Left colon (tissue), 2 donors: ENCODE measurements at regions not wholly inside any gene's neighbourhood (a gene's known extent, or its start where the extent isn't known, plus 50 kb on each side); places are given as distances from the start of the nearest gene placed in this dataset.
"Not testable (repeated sequence)": the region's sequence is repeated elsewhere in the genome, so short reads cannot be mapped to it uniquely, and the experiment has no call there.

ENCODE experiments used
- ATAC-seq: fragments of 200-7000 bp; cut with Tn5 transposase; one replicate; pipeline ENCODE4 v1.9.1; 2020; ENCODE audit warnings: mild to moderate bottlenecking, moderate library complexity
- DNase-seq, 2 donors: peaks; one replicate each; pipeline ENCODE4 v3.0.0-alpha.2; 2020
- intact Hi-C, 2 donors: fragments of 100-400 bp; cut with DNase I in 1 of 2; cut with micrococcal nuclease in 1 of 2; formaldehyde crosslinking; loops; one replicate each; pipeline versions ENCODE4 v1.11.2 to v1.14.0; 2022; cut with DNase I, micrococcal nuclease
- donor health status: DM: no; HTN: no; CAD: no.
- donor health status: DM: yes; HTN: yes; CAD: no.

GRCh38 chr7:24419511-24419910, 135.5 kb downstream of the NPY start:
- DNase-seq = no peak
- intact Hi-C loops = no loop called here
- ATAC-seq = no peak

DNA sequence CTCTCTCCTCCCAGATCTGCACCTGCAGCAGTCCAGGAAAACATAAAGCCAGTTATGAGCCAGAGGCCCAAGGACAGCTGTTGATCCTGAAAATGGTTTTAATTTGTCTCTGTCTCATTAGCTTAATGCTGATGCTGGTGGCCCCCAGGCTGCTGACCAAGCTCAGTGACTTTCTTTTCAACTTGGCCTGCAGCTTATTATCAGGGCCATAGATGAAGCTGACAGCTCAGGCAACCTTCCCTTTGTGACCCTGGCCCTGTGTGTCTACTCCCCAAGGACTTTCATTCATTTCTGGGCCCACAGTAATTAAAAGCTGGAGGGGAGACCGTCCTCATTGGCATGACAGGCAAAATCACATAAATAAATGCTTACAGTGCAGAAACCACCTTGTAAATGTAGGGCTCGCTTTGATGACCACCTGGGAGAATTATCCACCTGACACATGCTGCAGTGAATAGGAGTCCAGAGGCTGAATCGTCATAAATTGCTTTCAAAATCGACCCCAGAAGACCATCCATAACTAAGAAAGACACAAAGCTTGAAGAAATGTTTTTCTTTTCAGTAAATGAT, 138.5 kb downstream of the NPY start:
- DNase-seq (no peak), ATAC-seq (no peak)
- intact Hi-C loops = no loop called here

GRCh38 chr7:24425664-24426063, 141.7 kb downstream of the NPY start:
- ATAC-seq (no peak), DNase-seq (no peak)
- intact Hi-C loops = no loop called here

DNA sequence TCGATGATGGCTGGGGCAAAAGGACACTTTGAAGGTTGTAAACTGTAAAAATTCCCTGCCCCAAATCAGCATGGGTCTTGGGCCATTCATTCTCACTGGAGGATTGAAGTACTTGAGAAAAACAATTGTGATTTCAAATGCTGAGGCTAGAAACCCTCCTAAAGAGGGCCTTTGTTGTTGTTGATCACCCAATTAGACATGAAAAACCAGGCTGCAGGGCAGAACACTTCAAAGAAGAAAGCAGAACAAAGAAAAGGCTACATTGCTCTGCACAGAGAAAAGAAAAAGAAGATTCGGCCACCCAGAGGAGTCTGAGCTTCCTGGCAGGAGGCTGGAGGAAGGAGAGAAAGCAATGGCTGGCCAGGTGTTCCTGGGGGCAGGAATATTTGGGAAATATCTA, 143.1 kb downstream of the NPY start:
- intact Hi-C loops = no loop called here
- no peak for DNase-seq
- no peak for ATAC-seq

- no peak for ATAC-seq
Observed at GRCh38 chr7:24428676-24429075, 144.6 kb upstream of the PALS2 start.

GRCh38 chr7:24432677-24433076, 140.6 kb upstream of the PALS2 start:
- DNase-seq (no peak), ATAC-seq (no peak)
- intact Hi-C loops = no loop called here

More at GRCh38 chr7:24428676-24429075, 144.6 kb upstream of the PALS2 start:
- intact Hi-C loops = no loop called here
- no peak for DNase-seq

DNA sequence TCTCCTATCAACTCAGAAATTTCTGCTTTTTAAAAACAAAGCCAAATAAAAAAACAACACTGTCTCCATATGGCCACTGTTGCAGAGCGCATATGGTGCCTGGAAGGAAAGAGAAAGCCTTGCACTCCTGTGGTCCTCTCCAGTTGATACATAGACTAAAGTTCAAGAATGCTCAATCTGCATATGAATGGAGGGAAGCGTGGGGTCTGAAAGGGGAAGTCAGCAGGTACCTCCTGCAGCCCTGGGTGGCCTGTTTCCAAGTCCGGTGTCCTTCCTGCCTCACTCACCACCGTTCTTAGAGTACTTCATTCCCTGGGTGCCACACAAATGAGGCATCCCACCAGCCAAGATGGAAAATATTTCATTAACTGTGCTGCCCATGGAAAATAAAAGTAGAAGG, 138.3 kb upstream of the PALS2 start:
- intact Hi-C loops = no loop called here
- ATAC-seq = no peak
- no peak for DNase-seq

DNA sequence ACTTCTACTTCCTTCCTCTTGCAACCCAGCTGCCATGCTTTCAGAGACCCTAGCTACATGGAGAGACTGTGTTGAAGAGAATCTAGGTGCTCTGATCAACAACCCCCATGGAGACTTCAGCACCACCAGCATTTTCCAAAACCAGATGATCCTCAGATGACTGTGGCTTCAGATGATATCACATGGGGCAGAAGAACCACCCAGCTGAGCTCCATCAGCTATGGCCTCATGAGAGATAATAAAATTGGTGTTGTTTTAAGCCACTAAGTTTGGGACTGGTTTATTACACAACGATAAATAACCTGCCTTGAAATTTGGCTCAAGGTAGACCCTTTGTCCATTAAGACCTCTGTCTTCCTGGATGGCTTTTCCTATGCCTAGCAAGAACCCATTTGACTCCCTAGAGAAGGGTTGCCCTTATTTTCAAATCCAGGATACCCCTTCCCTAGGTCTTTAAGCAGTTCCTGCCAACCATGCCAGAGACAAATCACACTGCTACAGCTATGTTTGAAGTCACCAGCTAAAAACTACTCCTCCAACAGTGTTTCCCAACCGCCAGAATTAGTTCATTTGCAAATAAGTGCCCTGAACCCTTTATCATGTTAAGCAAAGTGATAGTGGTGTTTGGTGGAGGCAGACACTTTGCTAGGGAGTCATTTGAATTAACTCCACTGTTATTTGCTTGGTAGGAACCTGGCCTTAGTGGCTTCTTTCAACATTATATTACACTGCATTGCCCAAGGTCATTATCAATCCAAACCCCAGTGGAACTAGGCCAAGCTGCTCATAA, 136.9 kb upstream of the PALS2 start:
- DNase-seq = no peak
- intact Hi-C loops = no loop called here
- ATAC-seq = no peak

GRCh38 chr7:24438232-24438631, 135.0 kb upstream of the PALS2 start:
- DNase-seq (no peak), ATAC-seq (no peak)
- intact Hi-C loops = no loop called here

DNA sequence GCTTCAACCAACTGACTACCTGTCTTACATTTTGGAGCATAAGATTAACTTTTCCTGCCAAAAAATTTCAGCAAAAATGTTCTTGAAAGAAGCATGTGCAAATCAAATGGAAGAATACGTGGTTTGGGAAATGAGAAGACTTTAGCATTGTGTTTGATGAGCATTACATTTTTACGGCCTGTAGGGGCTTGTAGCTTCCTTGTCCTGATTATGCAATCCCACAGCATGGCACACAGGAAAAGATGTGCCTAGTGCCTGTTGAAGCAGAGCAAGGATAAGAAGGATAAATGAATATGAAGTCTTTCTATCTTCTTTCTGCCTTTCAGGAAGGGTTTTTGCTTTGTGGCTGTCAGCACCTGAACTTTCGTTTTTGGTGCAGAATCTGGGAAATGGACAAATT, 134.1 kb upstream of the PALS2 start:
- DNase-seq, ATAC-seq, intact Hi-C loops: not testable (repeated sequence)

DNA sequence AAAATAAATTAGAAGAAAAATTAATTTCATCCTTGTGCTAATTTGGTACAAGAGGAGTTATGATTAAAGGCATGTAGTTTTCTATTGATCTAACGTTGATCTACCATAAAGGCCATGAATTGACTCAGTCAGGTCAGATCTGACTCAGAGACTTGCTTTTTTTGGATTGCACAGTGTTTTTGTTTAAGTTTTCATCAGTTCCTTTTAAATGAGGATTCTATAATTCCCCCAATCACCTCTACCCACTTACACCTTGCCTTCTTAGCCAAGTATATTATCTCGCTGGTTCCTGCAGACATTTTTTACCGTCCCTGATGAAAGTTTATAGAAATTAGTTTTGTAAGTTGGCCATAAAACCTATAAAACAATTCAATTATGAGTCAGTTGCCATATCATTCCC, 132.4 kb upstream of the PALS2 start:
- DNase-seq = no peak
- intact Hi-C loops = no loop called here
- ATAC-seq = no peak

GRCh38 chr7:24441314-24442027, 131.8 kb upstream of the PALS2 start:
- intact Hi-C loops = no loop called here
- DNase-seq (no peak), ATAC-seq (no peak)

DNA sequence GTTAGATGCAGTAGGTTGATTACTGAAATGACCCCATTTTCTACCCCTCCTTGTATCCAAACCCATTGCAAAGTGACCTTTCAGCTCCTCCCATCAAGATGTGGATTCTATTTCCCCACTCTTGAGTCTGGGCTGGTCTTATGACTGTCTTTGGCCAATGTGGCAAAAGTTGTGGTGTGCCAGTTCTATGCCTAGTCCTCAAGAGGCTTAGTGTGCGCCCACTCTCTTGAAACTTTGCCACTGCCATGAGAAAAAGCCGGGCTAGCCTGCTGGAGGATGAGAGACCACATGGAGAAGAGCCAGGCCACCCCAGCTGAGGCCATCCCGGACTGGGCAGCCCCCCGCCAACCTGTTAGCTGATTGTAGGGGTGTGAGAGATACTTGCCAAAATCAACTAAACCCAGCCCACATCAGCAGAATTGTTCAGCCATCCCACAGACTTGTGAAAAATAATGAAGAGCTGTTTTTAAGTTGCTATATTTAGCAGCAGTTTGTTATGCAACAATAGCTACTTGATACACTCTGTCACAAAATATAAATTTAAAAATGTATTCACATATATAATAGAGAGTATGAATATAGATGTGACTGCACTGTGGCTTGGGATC, 131.0 kb upstream of the PALS2 start:
- no peak for ATAC-seq
- DNase-seq = no peak
- intact Hi-C loops = no loop called here

GRCh38 chr7:24444666-24445440, 128.4 kb upstream of the PALS2 start:
- intact Hi-C loops = no loop called here
- no peak for ATAC-seq
- DNase-seq = no peak

- no peak for DNase-seq
- ATAC-seq = no peak
- intact Hi-C loops = no loop called here
Observed at GRCh38 chr7:24448038-24448437, 125.2 kb upstream of the PALS2 start.

DNA sequence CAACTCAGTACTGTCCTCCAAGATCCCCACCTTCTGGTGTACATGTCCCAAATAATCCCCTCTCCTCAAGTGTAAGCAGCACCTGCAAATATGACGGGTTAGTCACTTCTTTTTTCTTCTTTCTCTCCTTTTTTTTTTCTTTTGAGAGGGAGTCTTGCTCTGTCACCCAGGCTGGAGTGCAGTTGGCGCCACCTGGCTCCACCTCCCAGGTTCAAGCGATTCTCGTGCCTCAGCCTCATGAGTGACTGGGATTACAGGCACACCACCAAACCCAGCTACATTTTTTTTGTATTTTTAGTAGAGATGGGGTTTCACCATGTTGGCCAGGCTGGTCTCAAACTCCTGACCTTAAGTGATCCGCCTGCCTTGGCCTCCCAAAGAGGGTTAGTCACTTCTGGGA, 123.8 kb upstream of the PALS2 start:
- ATAC-seq, intact Hi-C loops, DNase-seq: not testable (repeated sequence)

GRCh38 chr7:24455813-24456525, 117.3 kb upstream of the PALS2 start:
- no peak for DNase-seq
- intact Hi-C loops = no loop called here
- no peak for ATAC-seq

- ATAC-seq (no peak), DNase-seq (no peak)
Observed at GRCh38 chr7:24456526-24457218, 116.6 kb upstream of the PALS2 start.

More at GRCh38 chr7:24456526-24457218, 116.6 kb upstream of the PALS2 start:
- intact Hi-C loops = no loop called here
